ENCODE measurements at regions not wholly inside any gene's neighbourhood (a gene's known extent, or its start where the extent isn't known, plus 50 kb on each side); places are given as distances from the start of the nearest gene placed in this dataset.

DNA sequence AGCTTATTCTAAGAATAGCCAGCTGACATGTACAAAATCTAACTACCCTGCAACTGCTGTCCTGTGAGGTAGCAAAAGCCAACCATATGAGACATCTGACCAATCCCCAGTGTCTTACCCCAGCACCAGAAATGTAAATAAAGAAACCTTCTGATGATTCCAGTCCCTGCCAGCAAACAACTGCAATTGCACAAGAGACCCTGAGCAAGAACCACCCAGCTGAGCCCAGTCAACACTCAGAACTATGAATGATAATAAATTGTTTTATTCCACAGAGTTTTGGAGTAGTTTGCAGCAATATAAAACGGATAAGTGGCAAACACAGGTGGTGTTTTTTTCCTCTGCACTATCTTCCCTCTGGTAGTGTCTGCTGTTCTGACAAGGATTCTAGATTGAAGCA lies 94.9 kb downstream of the ERCC5 start:
- no peaks in the 10 kb centered on the region for H3K9me3 ChIP-seq
- H3K27ac ChIP-seq, result no peak overlapping the region
- 58 to 86% methylated on average over 1 of the region's 1 CpG for WGBS, 2 donors
- TF ChIP-seq POLR2A (IDR thresholded peaks at IDR 0.05) (no peak), CTCF (IDR thresholded peaks at IDR 0.05) (no peak), POLR2AphosphoS5 (IDR thresholded peaks at IDR 0.05) (no peak), EP300 (IDR thresholded peaks at IDR 0.05) (no peak)
- no peak for DNase-seq
- no peaks in the 10 kb centered on the region for H3K36me3 ChIP-seq
- H3K27me3 ChIP-seq, result no peaks in the 10 kb centered on the region
- no peaks in the 10 kb centered on the region for H3K4me1 ChIP-seq
- no peak overlapping the region for H3K4me3 ChIP-seq
- intact Hi-C loops (cut with DNase I), result no loop called here

GRCh38 chr13:102940143-102940542 lies 94.3 kb downstream of the ERCC5 start:
- TF ChIP-seq EP300 (IDR thresholded peaks at IDR 0.05), result no peak
- TF ChIP-seq POLR2A (IDR thresholded peaks at IDR 0.05), result no peak
- TF ChIP-seq POLR2AphosphoS5 (IDR thresholded peaks at IDR 0.05), result no peak
- no peak for TF ChIP-seq CTCF (IDR thresholded peaks at IDR 0.05)
- no peak for DNase-seq
- H3K27ac ChIP-seq, result no peak overlapping the region
- no peaks in the 10 kb centered on the region for H3K36me3 ChIP-seq
- intact Hi-C loops (cut with DNase I), result no loop called here
- WGBS, 2 donors, result 86 to 88% methylated on average over 5 of the region's 5 CpGs
- no peaks in the 10 kb centered on the region for H3K27me3 ChIP-seq
- no peaks in the 10 kb centered on the region for H3K9me3 ChIP-seq
- no peak overlapping the region for H3K4me3 ChIP-seq
- H3K4me1 ChIP-seq, result no peaks in the 10 kb centered on the region

DNA sequence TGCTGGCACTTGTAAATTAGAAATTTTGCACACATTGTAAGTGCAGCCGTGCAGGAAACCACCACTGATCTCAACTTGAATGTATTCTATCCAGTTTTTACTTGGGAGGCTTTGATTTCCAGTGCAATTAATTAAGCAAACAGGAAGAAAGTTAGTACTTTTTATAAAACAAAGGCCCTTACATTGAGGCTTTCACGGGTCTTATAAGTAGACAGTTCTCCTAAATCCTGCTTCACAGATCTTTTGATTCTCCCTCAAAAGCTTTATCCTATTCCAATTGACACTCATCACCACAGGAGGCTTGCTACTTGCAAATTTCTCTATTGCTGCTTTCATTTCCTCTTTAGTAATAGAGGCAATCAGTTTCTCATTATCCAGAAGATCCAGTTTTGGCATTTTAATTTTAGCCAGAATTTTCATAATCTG lies 90.1 kb downstream of the ERCC5 start:
- Histone ChIP-seq H3K27ac (no peak overlapping the region), H3K4me1 (no peaks in the 10 kb centered on the region), H3K9me3 (no peaks in the 10 kb centered on the region), H3K36me3 (no peaks in the 10 kb centered on the region), H3K27me3 (no peaks in the 10 kb centered on the region), H3K4me3 (no peak overlapping the region)
- DNase-seq, result no peak
- intact Hi-C loops (cut with DNase I), result no loop called here
- TF ChIP-seq POLR2AphosphoS5 (IDR thresholded peaks at IDR 0.05), result no peak
- no peak for TF ChIP-seq EP300 (IDR thresholded peaks at IDR 0.05)
- no peak for TF ChIP-seq POLR2A (IDR thresholded peaks at IDR 0.05)
- no peak for TF ChIP-seq CTCF (IDR thresholded peaks at IDR 0.05)
- WGBS, 2 donors, result 42 to 53% methylated on average over 2 of the region's 2 CpGs

GRCh38 chr13:102933523-102933922 lies 87.7 kb downstream of the ERCC5 start:
- Histone ChIP-seq H3K36me3 (no peaks in the 10 kb centered on the region), H3K9me3 (no peaks in the 10 kb centered on the region), H3K4me3 (no peak overlapping the region), H3K27me3 (no peaks in the 10 kb centered on the region), H3K4me1 (no peaks in the 10 kb centered on the region), H3K27ac (no peak overlapping the region)
- no peak for TF ChIP-seq POLR2A (IDR thresholded peaks at IDR 0.05)
- no peak for DNase-seq
- intact Hi-C loops (cut with DNase I), result no loop called here
- 89 to 93% methylated on average over 3 of the region's 3 CpGs for WGBS, 2 donors

DNA sequence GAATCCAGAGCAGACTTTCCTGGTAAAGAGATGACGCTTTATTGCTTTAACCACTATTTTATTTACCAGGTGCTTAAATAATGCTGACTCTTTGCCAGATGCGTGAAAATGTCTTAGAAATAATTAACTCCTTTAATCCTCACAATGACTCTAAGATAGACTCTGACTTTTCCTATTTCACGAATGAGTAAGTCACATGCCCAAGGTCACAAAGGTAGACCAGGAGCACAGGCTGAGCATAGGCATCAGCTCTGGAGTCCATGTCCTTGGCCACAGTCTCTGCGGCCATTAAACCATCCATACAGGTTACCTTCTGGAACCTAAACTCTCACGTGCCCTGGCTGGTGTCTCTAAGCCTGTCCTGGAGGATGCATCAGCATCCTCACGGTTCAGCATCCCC lies 87.3 kb downstream of the ERCC5 start:
- DNase-seq, result no peak
- no peak for TF ChIP-seq EP300 (IDR thresholded peaks at IDR 0.05)
- no peak for TF ChIP-seq POLR2A (IDR thresholded peaks at IDR 0.05)
- TF ChIP-seq CTCF (IDR thresholded peaks at IDR 0.05), result no peak
- no peak for TF ChIP-seq POLR2AphosphoS5 (IDR thresholded peaks at IDR 0.05)
- no peaks in the 10 kb centered on the region for H3K36me3 ChIP-seq
- no peaks in the 10 kb centered on the region for H3K4me1 ChIP-seq
- no peak overlapping the region for H3K27ac ChIP-seq
- H3K4me3 ChIP-seq, result no peak overlapping the region
- no peaks in the 10 kb centered on the region for H3K27me3 ChIP-seq
- WGBS, 2 donors, result 48 to 82% methylated on average over 6 of the region's 6 CpGs
- intact Hi-C loops (cut with DNase I), result no loop called here
- H3K9me3 ChIP-seq, result no peaks in the 10 kb centered on the region
